ENCODE measurements at regions not wholly inside any gene's neighbourhood (a gene's known extent, or its start where the extent isn't known, plus 50 kb on each side); places are given as distances from the start of the nearest gene placed in this dataset.

- Mint-ChIP-seq H3K4me3 (no peak overlapping the region), H3K9me3 (no peaks in the 10 kb centered on the region), H3K27me3 (no peaks in the 10 kb centered on the region), H3K36me3 (ENCODE audit: low read depth) (no peaks in the 10 kb centered on the region), H3K4me1 (ENCODE audit: low read depth) (no peaks in the 10 kb centered on the region), H3K27ac (no peak overlapping the region)
- ChIA-PET CTCF (no interaction called here), POLR2A (no interaction called here)
- Histone ChIP-seq H3K27me3 (ENCODE audit: control insufficient read depth in 1 of 2, insufficient read depth in 2 of 2, low read length in 2 of 2) (no peaks in the 10 kb centered on the region), H3K9me3 (ENCODE audit: control insufficient read depth in 1 of 2, insufficient read depth in 1 of 2, low read length in 2 of 2) (no peaks in the 10 kb centered on the region), H3K4me1 (ENCODE audit: insufficient read depth, low read length) (no peaks in the 10 kb centered on the region), H3K36me3 (ENCODE audit: insufficient read depth, low read length) (no peaks in the 10 kb centered on the region), H3K27ac (ENCODE audit: low read depth in 1 of 2, low read length in 2 of 2) (no peak overlapping the region), H3K4me3 (ENCODE audit: low read length) (no peak overlapping the region)
- no peak for TF ChIP-seq CTCF (IDR thresholded peaks at IDR 0.05)
- DNase-seq (no peak), ATAC-seq (ENCODE audit: poor library complexity) (no peak)
- intact Hi-C loops (cut with DNase I, micrococcal nuclease) = no loop called here
Measured at GRCh38 chr6:130730600-130730999, 96.6 kb upstream of the SMLR1 start.

GRCh38 chr6:130734161-130734560 is 93.0 kb upstream of the SMLR1 start:
- no peak for TF ChIP-seq CTCF (IDR thresholded peaks at IDR 0.05)
- Histone ChIP-seq H3K27ac (ENCODE audit: low read depth in 1 of 2, low read length in 2 of 2) (no peak overlapping the region), H3K4me1 (ENCODE audit: insufficient read depth, low read length) (no peaks in the 10 kb centered on the region), H3K4me3 (ENCODE audit: low read length) (no peak overlapping the region), H3K36me3 (ENCODE audit: insufficient read depth, low read length) (no peaks in the 10 kb centered on the region), H3K9me3 (ENCODE audit: control insufficient read depth in 1 of 2, insufficient read depth in 1 of 2, low read length in 2 of 2) (no peaks in the 10 kb centered on the region), H3K27me3 (ENCODE audit: control insufficient read depth in 1 of 2, insufficient read depth in 2 of 2, low read length in 2 of 2) (no peaks in the 10 kb centered on the region)
- POLR2A ChIA-PET = no interaction called here
- Mint-ChIP-seq H3K27me3 (no peaks in the 10 kb centered on the region), H3K4me1 (ENCODE audit: low read depth) (no peaks in the 10 kb centered on the region), H3K27ac (no peak overlapping the region), H3K4me3 (no peak overlapping the region), H3K9me3 (no peaks in the 10 kb centered on the region), H3K36me3 (ENCODE audit: low read depth) (no peaks in the 10 kb centered on the region)
- CTCF ChIA-PET = no interaction called here
- DNase-seq (no peak), ATAC-seq (ENCODE audit: poor library complexity) (no peak)
- intact Hi-C loops (cut with DNase I, micrococcal nuclease) = no loop called here

- DNase-seq = no peak
- Mint-ChIP-seq H3K27me3 (no peaks in the 10 kb centered on the region), H3K9me3 (no peaks in the 10 kb centered on the region), H3K4me1 (ENCODE audit: low read depth) (no peaks in the 10 kb centered on the region), H3K36me3 (ENCODE audit: low read depth) (no peaks in the 10 kb centered on the region), H3K27ac (no peak overlapping the region), H3K4me3 (no peak overlapping the region)
- POLR2A ChIA-PET = no interaction called here
- H3K27ac ChIP-seq (ENCODE audit: low read depth in 1 of 2, low read length in 2 of 2) = no peak overlapping the region
- no peaks in the 10 kb centered on the region for H3K36me3 ChIP-seq (ENCODE audit: insufficient read depth, low read length)
- intact Hi-C loops (cut with DNase I, micrococcal nuclease) = no loop called here
- no peaks in the 10 kb centered on the region for H3K4me1 ChIP-seq (ENCODE audit: insufficient read depth, low read length)
- H3K4me3 ChIP-seq (ENCODE audit: low read length) = no peak overlapping the region
- ATAC-seq (ENCODE audit: poor library complexity) = no peak
- no peak for TF ChIP-seq CTCF (IDR thresholded peaks at IDR 0.05)
- no peaks in the 10 kb centered on the region for H3K9me3 ChIP-seq (ENCODE audit: control insufficient read depth in 1 of 2, insufficient read depth in 1 of 2, low read length in 2 of 2)
- CTCF ChIA-PET = no interaction called here
- no peaks in the 10 kb centered on the region for H3K27me3 ChIP-seq (ENCODE audit: control insufficient read depth in 1 of 2, insufficient read depth in 2 of 2, low read length in 2 of 2)
Measured at GRCh38 chr6:130740308-130740707, 86.9 kb upstream of the SMLR1 start.

All from CD4-positive, alpha-beta T cell (primary cell).